DND-41 (cell line): ENCODE measurements at regions not wholly inside any gene's neighbourhood (a gene's known extent, or its start where the extent isn't known, plus 50 kb on each side); places are given as distances from the start of the nearest gene placed in this dataset.
A peak's percentile ranks its signal among the peaks of the same experiment; 100 is the strongest.

ENCODE experiments used
- ATAC-seq: fragments of 200-7000 bp; cut with Tn5 transposase; 3 replicates; pipeline ENCODE4 v1.9.1; 2021; ENCODE audit warnings: low read depth; ENCODE audit not compliant: insufficient read depth
- DNase-seq: peaks from one replicate; pipeline ENCODE4 v3.0.0-alpha.2; 2020
- H2AFZ ChIP-seq: 2 replicates; pipeline ENCODE4 v1.6.0; 2012; ENCODE audit warnings: low read depth, low read length
- H3K27ac ChIP-seq: 2 replicates; pipeline ENCODE4 v1.5.1; 2012; ENCODE audit warnings: low read length, inconsistent platforms
- H3K27me3 ChIP-seq: fragments of 200-600 bp; sonication (generic); 2 replicates; pipeline ENCODE4 v1.6.0; 2012; ENCODE audit warnings: low read length, mild to moderate bottlenecking, inconsistent platforms; ENCODE audit not compliant: insufficient read depth, poor library complexity
- H3K36me3 ChIP-seq: 2 replicates; pipeline ENCODE4 v1.5.1; 2012; ENCODE audit warnings: low read length, inconsistent platforms; ENCODE audit not compliant: insufficient read depth
- H3K4me1 ChIP-seq: 2 replicates; pipeline ENCODE4 v1.5.1; 2012; ENCODE audit warnings: mild to moderate bottlenecking, low read length; ENCODE audit not compliant: insufficient read depth
- H3K4me2 ChIP-seq: 2 replicates; pipeline ENCODE4 v1.6.0; 2012; ENCODE audit warnings: mild to moderate bottlenecking, moderate library complexity, low read length, inconsistent platforms; ENCODE audit not compliant: insufficient read depth
- H3K4me3 ChIP-seq, 2 experiments: fragments of 200-600 bp in 1 of 2; shearing (Covaris generic) in 1 of 2; 2 replicates each; pipeline ENCODE4 v1.5.1; 2012 to 2016; ENCODE audit warnings: inconsistent platforms in 2 of 2, low read length in 2 of 2, mild to moderate bottlenecking in 2 of 2, low read depth in 1 of 2, moderate library complexity in 1 of 2
- H3K79me2 ChIP-seq: 2 replicates; pipeline ENCODE4 v1.6.0; 2012; ENCODE audit warnings: low read length, inconsistent platforms; ENCODE audit not compliant: insufficient read depth
- H3K9ac ChIP-seq: 2 replicates; pipeline ENCODE4 v1.6.0; 2012; ENCODE audit warnings: low read depth, mild to moderate bottlenecking, inconsistent platforms, low read length, moderate library complexity
- H3K9me3 ChIP-seq: 2 replicates; pipeline ENCODE4 v1.5.1; 2012; ENCODE audit warnings: low read length, moderate library complexity, mild to moderate bottlenecking, inconsistent platforms; ENCODE audit not compliant: insufficient read depth, severe bottlenecking
- H4K20me1 ChIP-seq: 2 replicates; pipeline ENCODE4 v1.6.0; 2012; ENCODE audit warnings: low read length; ENCODE audit not compliant: insufficient read depth
- CTCF ChIP-seq: IDR thresholded peaks from 2 replicates; pipeline ENCODE4 v1.5.1; 2012; ENCODE audit warnings: borderline replicate concordance, low read length, moderate library complexity, mild to moderate bottlenecking; ENCODE audit not compliant: poor library complexity, severe bottlenecking; ENCODE audit errors: extremely low read depth
- EZH2 ChIP-seq: IDR thresholded peaks from 3 replicates; pipeline ENCODE4 v1.6.1; 2012; ENCODE audit warnings: borderline replicate concordance, low read depth, mild to moderate bottlenecking, moderate library complexity, low read length, inconsistent platforms; ENCODE audit not compliant: severe bottlenecking

DNA sequence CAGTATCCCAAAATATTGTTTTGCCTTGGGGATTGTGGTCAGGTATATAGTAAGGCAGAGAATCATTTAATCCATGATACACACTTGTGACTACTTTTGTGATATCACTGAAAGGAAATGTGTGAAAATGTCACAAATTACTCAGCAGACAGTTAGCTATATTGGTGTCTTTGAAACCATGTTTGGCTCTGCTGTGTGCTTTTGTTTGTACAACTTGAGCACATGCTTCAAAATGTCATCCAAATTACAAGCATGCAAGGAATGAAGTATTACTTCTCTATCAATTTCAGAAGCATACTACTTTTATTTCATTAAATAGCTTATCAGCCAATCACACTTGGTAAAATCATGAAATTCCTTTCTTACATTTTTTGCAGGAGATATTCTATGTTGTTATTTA lies 619.0 kb upstream of the AGTR1 start:
- Histone ChIP-seq H4K20me1 (no peaks in the 10 kb centered on the region), H3K4me3 (no peak overlapping the region), H3K9me3 (no peaks in the 10 kb centered on the region), H2AFZ (peak overlapping the region; percentile 54; the same call in 1 of the 2 replicates), H3K4me2 (peak overlapping the region; percentile 32; the same call in 1 of the 2 replicates), H3K79me2 (no peaks in the 10 kb centered on the region), H3K27ac (no peak overlapping the region), H3K9ac (no peak overlapping the region), H3K36me3 (no peaks in the 10 kb centered on the region), H3K27me3 (no peaks in the 10 kb centered on the region), H3K4me1 (peaks cover 12% of the 10 kb centered on the region)
- no peak for TF ChIP-seq EZH2
- no peak for TF ChIP-seq CTCF
- DNase-seq = no peak
- ATAC-seq = no peak

DNA sequence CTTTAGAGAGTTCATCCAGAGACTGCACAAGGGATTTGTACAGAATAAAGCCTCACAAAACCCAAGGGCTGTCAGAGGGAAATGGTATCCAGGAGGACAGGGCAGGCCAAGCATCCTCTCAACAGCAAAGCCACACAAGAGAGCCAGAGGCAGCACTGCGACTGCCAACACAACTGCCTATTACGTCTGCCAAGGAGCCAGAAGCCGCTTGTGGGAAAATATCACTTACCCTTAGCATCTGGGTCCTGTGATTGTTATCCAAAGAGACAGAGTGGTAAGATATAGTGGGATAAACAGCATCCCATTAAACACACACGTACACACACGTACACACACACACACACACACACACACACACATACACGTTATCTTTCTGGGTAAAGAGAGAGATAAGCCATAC lies 618.3 kb upstream of the AGTR1 start:
- Histone ChIP-seq H3K27ac (no peak overlapping the region), H3K4me3 (no peak overlapping the region), H3K4me1 (peaks cover 18% of the 10 kb centered on the region), H3K36me3 (no peaks in the 10 kb centered on the region), H3K27me3 (no peaks in the 10 kb centered on the region), H3K9me3 (no peaks in the 10 kb centered on the region), H3K4me2 (peak overlapping the region; percentile 32; the same call in 1 of the 2 replicates), H3K79me2 (no peaks in the 10 kb centered on the region), H4K20me1 (no peaks in the 10 kb centered on the region), H3K9ac (no peak overlapping the region), H2AFZ (peak overlapping the region; percentile 57)
- no peak for ATAC-seq
- TF ChIP-seq CTCF = no peak
- TF ChIP-seq EZH2 = no peak
- DNase-seq = no peak

- Histone ChIP-seq H3K9ac (no peak overlapping the region), H3K4me1 (peaks cover 27% of the 10 kb centered on the region), H3K79me2 (no peaks in the 10 kb centered on the region), H3K4me2 (no peak overlapping the region), H4K20me1 (no peaks in the 10 kb centered on the region), H2AFZ (no peak overlapping the region), H3K9me3 (no peaks in the 10 kb centered on the region), H3K27ac (no peak overlapping the region), H3K36me3 (no peaks in the 10 kb centered on the region), H3K4me3 (no peak overlapping the region), H3K27me3 (no peaks in the 10 kb centered on the region)
- DNase-seq = no peak
- no peak for ATAC-seq
- TF ChIP-seq CTCF (no peak), EZH2 (no peak)
These were observed 615.8 kb upstream of the AGTR1 start for GRCh38 chr3:148081926-148082325.
